Colon (tissue), 2 donors: ENCODE measurements at regions not wholly inside any gene's neighbourhood (a gene's known extent, or its start where the extent isn't known, plus 50 kb on each side); places are given as distances from the start of the nearest gene placed in this dataset.
"Not testable (repeated sequence)": the region's sequence is repeated elsewhere in the genome, so short reads cannot be mapped to it uniquely, and the experiment has no call there.

Experiments
- FAIRE-seq: peaks from 2 replicates; lab custom pipeline; 2012; peaks lifted over from hg19 to GRCh38; lab: Jason Lieb, UNC
- donor health status: control.
- donor health status: control.

- no peak for FAIRE-seq
Measured at GRCh38 chrX:140447150-140447549, 57.7 kb downstream of the SOX3 start.

- FAIRE-seq: no peak
Measured at GRCh38 chrX:140440876-140441275, 64.0 kb downstream of the SOX3 start.

DNA sequence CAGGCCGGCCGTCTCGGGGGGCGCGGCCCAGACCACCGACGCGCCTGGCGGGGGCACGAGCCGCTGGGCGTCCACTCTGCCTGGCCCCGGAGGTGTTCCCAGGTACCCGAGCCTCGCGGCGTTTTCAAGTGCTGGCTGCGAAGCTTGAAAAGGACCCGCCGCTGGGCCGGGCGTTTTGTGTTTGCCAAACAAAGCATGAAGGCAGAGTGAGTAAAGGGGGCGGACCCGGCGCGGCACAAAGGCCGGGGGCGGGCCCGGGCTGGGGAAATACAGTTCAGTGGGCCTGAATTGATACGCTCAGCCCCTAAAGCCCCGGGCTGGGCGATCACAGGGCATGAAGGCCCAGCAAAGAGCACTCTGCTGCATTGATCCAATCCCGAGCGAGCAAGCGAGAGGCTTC is 65.4 kb downstream of the SOX3 start:
- FAIRE-seq: no peak

DNA sequence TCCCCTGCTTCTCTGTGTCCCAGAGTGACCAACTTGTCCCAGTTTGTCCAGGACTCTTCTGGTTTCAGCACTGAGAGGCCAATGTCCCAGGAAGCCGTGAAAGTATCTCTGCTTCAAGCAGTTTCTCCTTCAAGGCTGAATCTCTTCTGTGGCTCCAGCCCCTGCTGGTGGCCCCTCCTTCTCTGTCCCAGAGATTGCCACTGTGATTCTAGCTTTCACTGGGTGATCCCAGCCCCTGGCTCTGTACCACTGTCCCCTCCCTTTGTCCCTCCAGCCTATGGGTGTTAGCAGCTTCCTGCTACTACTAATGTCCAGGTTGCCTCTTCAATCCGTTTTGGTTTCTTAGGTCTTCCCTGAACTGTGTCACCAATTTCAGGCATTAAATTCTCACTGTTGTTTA is 70.5 kb downstream of the SOX3 start:
- no peak for FAIRE-seq

DNA sequence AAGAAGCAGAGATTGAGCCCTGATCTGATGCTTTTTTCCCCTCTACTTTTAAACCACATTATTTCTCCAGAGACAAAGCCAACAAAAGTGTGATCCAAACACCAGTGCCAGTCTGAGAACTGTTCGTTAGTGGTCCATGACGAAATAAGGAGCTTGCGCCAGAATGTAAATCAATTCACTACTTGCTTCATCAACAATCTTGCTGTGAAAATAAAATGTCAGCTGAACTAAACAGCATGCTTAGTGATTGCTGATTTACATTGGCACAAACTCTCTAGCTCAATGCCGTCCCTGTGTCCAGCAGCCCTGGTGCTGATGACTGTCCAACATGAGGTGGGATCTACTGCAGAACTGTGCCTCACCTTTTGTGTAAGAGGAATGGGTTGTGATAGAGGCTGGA is 71.3 kb downstream of the SOX3 start:
- no peak for FAIRE-seq

- FAIRE-seq: no peak
Measured at GRCh38 chrX:140432346-140433175, 72.3 kb downstream of the SOX3 start.

- no peak for FAIRE-seq
Measured at GRCh38 chrX:140431521-140431920, 73.3 kb downstream of the SOX3 start.

DNA sequence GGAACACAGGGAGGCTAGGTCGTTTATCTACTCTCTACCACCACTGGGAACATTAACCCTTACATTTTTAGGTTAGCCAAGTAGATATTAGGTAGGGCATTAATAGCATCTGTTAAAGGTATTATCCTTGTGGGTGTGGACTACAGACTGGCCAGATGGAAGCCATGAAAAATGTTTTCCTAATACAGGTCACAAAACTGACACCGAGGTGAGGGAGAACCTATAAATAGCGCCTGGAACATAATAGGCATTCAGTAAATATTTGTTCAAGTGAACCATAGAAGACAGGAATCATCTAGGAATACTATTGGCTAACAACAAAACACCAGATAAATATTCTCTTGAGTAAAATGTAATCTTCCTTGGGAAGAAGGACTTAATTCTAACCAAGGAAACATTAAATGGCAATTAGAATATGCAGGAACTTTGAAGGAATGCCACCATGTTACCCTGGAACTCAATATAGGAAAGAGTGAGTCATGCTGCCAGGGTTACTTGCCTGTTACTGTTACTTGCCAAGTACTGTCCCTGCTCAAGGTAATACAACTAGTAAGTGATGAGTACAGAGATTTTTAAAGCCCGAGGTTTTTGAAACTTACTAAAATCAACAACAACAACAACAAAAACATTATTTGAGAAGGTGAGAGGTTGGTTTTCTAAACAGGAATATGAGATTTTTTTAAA is 79.0 kb downstream of the SOX3 start:
- no peak for FAIRE-seq

- FAIRE-seq: no peak
Measured at GRCh38 chrX:140422501-140422900, 82.4 kb downstream of the SOX3 start.

GRCh38 chrX:140402131-140402530 is 102.7 kb downstream of the SOX3 start:
- FAIRE-seq: not testable (repeated sequence)

GRCh38 chrX:140396326-140396725 is 108.5 kb downstream of the SOX3 start:
- FAIRE-seq: not testable (repeated sequence)

DNA sequence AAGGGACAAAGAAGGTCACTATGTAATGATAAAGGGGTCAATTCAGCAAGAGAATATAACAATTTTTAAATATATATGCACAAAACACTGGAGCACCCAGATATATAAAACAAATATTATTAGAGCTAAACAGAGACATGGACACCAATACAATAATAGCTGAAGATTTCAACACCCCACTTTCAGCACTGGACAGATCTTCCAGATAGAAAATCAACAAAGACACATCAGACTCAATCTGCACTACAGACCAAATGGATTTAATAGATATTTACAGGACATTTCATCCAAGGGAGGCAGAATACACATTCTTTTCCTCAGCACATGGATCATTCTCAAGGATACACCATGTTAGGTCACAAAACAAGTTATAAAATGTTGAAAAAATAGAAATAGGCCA is 111.4 kb downstream of the SOX3 start:
- FAIRE-seq: no peak

DNA sequence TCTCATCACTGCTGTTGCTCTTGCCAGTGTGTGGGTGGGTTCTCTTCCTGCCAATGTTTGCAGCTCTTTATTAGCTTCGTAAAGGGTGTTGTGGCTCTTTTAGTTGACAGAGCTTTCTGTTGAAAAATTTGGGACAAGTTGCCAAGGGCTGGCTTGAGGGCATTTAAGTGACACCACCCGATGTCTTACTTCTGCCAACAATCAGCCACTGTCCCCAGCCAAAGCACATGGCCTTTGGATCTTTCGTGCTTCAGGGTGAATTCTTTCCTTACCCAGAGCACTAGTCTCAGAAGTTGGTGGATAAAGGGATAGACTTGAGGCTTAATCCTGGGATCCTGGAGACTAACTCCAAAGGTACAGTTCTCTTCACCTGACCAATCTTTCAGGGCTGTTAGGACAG is 113.6 kb downstream of the SOX3 start:
- FAIRE-seq: no peak

- no peak for FAIRE-seq
Measured at GRCh38 chrX:140389331-140389730, 115.5 kb downstream of the SOX3 start.

DNA sequence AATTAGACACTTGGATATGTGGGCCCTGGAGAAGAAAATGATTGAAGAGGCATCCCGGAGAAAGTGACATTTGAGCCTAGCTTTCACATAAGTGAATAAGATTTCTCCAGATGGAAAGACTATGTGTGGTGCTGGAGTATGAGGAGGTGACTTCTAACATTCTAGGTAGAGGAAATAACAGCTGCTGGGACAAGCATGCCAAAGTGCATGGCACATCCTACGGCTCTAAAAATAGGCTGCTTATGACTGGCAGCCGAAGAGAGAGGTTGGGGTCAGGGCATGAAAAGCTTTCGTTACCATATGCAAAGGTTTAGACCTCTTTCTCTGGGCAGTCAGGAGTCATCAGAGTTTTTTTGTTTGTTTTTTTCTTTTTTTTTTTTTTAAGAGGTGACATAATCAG is 142.0 kb downstream of the SOX3 start:
- no peak for FAIRE-seq

DNA sequence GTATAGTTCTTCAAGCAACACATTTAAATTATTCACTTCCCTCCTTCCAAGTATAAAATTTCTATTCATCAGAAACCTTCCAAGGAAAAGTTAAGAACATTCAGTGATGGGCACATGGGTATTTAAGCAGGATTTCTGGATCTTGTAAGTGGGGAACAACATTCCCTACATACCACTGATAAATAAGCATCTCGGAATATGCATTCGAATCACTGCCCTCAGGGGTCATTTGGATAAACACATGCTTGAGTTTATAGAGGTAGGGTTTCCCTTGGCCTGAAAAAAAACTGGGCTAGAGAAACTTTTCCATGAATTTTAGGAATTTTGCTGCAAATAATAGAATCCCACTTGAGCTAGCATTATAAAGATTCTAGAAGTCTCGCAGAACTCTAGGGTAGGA is 143.9 kb downstream of the SOX3 start:
- no peak for FAIRE-seq

DNA sequence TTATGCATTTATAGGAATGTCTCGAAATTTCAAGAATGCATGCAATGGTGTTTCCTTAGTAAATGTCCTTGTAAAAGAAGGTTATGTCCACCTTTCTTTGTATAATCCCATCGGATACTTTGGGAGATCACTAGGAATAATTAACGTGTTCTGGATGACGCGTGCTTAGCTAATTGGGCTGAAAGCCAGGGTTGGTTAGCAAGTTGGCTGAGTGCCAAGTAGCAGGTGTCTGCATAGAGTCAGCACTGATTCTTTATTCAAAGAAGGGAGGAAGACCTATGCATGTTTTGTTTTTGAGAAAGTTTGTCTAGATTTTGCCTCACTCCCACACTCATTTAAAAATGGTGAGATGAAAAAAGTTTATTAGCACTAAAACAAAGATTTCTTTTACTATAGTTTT is 144.6 kb downstream of the SOX3 start:
- FAIRE-seq: no peak

GRCh38 chrX:140355922-140356321 is 148.9 kb downstream of the SOX3 start:
- no peak for FAIRE-seq

DNA sequence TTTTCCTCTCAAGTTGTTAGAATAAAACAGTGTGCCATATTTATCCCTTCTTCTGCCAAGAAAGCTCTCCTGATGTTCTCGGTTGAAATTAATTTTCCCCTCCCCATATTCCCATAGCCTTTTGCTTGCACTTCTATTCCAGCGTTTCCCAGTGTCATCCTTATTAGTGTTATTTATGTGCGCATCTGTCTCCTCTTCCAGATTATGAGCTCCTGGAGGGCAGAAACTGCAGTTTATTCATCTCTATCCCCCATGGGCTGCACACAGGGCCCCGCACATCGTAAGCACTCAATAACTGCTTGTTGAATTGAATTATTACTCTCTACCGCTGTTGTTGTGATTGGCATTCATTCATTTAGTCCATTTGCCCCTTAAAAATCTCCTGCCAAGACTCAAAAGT is 149.4 kb downstream of the SOX3 start:
- no peak for FAIRE-seq

DNA sequence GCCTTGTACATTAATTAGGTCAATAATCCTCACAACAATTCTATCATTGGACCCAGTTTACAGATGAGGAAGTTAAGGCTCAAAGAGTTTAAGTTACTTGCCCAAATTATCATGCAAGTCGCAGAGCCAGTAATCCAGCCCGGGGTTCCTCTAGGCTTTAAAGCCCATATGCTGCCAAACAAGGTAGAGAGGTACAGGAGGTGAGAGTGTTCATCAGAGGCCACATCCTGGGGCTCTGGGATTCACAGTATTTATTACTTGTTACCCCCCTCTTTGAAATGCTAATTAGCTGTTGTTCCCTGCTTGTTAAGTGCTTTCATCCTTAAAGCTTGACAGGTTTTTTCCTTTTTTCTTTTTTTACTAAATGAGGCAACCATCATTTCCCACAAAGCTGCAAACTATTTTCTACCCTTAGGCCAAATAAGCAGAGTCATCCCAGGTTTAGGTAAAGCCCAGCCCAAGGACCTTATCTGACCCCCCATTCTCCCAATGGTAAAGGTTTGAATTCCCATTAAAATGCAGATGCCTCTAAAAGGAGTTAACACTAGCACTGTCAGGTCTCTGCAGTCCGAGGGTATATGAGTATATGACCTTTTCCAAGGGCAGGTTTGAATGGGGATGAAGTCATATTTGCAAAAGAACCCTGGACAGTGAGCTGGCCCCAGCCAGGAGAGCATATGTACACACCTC is 150.3 kb downstream of the SOX3 start:
- FAIRE-seq: no peak

GRCh38 chrX:140346729-140347128 is 158.1 kb downstream of the SOX3 start:
- FAIRE-seq: no peak

DNA sequence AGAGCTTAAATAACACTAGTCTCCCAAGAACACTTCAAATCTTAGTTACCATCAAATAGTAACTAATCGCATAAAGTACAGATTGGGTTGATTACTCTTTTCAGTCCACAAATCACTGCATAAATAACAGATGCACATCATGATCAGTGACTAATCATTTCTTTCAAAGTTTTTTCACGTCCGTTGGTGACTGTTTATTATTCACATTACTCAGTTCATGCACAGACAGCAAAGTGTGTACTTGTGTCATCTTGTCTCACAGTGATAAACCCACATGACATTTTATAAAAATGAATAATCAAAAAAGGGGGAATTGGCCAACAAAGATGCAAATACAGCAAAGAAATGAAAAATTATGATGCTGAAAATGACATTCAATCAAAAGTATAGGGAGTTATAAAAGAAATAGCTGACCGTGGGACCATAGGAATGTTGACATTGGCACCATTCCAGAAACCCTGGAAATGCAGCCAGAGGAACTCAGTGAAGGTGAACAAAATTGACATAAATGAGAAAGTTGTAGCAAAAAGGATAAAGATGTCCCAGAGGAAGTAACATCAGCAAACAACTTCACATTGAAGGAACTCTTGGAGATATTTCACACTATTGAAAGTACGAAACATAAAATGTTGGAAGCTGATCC is 161.5 kb downstream of the SOX3 start:
- no peak for FAIRE-seq

DNA sequence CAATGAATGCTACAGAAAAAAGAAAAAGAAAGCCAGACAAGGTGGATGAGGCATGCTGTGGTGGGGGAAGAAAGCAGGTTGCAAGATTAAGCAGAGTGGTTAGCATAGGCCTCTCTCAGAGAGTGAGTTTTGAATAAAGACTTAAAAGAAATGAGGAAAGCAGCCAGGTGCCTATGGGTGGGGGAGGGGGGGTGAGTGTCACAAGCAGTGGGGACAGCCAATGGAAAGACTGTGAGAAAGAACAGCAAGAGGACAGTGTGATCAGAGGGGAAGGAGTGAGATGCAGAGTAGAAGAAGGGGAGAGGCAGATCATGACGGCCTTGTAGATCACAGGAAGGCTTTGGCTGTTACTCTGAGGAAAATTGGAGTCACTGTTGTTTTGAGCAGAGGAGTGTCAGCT is 162.5 kb downstream of the SOX3 start:
- FAIRE-seq: no peak
